SK-N-SH (cell line): ENCODE measurements at regions not wholly inside any gene's neighbourhood (a gene's known extent, or its start where the extent isn't known, plus 50 kb on each side); places are given as distances from the start of the nearest gene placed in this dataset.

Experiments
- CTCF ChIA-PET: fragments of 300-600, 350-600 bp; formaldehyde crosslinking; extraction: SDS; loops from one replicate; lab custom pipeline; 2021; lab: Yijun Ruan, JAX
- POLR2A ChIA-PET: fragments of 350-600 bp; sonication (Branson Sonifier 250); formaldehyde crosslinking; extraction: SDS; loops from one replicate; lab custom pipeline; 2020; ENCODE audit warnings: antibody characterized with exemption, inconsistent platforms; lab: Yijun Ruan, JAX
- DNase-seq: peaks from one replicate; pipeline ENCODE4 v3.0.0; 2012
- H2AFZ ChIP-seq: fragments of 200-600 bp; sonication (generic); 2 replicates; pipeline ENCODE4 v1.8.1; 2016; ENCODE audit warnings: antibody characterized with exemption, mild to moderate bottlenecking, low read depth
- H3F3A ChIP-seq: fragments of 200-600 bp; sonication (generic); replicated peaks from 2 replicates; pipeline ENCODE3; 2016; ENCODE audit warnings: antibody characterized with exemption, mild to moderate bottlenecking; ENCODE audit not compliant: insufficient read depth
- H3K27ac ChIP-seq, 2 experiments: fragments of 200-500 bp in 1 of 2; fragments of 200-600 bp in 1 of 2; sonication (Bioruptor generic) in 1 of 2; sonication (generic), shearing (Covaris generic) in 1 of 2; 2 replicates each; pipeline versions ENCODE4 v1.5.1 to v1.6.1; 2014 to 2016; ENCODE audit warnings: low read depth in 2 of 2, inconsistent platforms in 1 of 2, low read length in 1 of 2, mild to moderate bottlenecking in 1 of 2, mixed read lengths in 1 of 2
- H3K27me3 ChIP-seq: fragments of 200-600 bp; sonication (generic), shearing (Covaris generic); 2 replicates; pipeline ENCODE4 v1.6.1; 2016; ENCODE audit warnings: mixed run types; ENCODE audit not compliant: insufficient read depth
- H3K36me3 ChIP-seq, 2 experiments: fragments of 200-500 bp in 1 of 2; fragments of 200-600 bp in 1 of 2; sonication (Bioruptor generic) in 1 of 2; sonication (generic) in 1 of 2; replicated peaks in 1 of 2; 2 replicates each; pipeline versions ENCODE3 to v1.5.1; 2014 to 2016; ENCODE audit warnings: low read length in 1 of 2, mild to moderate bottlenecking in 1 of 2; ENCODE audit not compliant: insufficient read depth in 2 of 2, control insufficient read depth in 1 of 2
- H3K4me1 ChIP-seq, 2 experiments: fragments of 200-500 bp in 1 of 2; fragments of 200-600 bp in 1 of 2; sonication (Bioruptor generic) in 1 of 2; sonication (generic), shearing (Covaris generic) in 1 of 2; 2 replicates each; pipeline versions ENCODE4 v1.5.1 to v1.6.1; 2014 to 2016; ENCODE audit warnings: low read depth in 1 of 2, low read length in 1 of 2, mixed run types in 1 of 2; ENCODE audit not compliant: insufficient read depth in 2 of 2, control insufficient read depth in 1 of 2
- H3K4me2 ChIP-seq: fragments of 200-600 bp; sonication (generic), shearing (Covaris generic); 2 replicates; pipeline ENCODE4 v1.6.1; 2017; ENCODE audit warnings: mixed run types
- H3K4me3 ChIP-seq, 2 experiments: fragments of 200-500 bp in 1 of 2; fragments of 200-600 bp in 1 of 2; sonication (Bioruptor generic) in 1 of 2; sonication (generic), shearing (Covaris generic) in 1 of 2; 2 replicates each; pipeline versions ENCODE4 v1.5.1 to v1.8.1; 2014 to 2016; ENCODE audit warnings: low read depth in 2 of 2, inconsistent platforms in 1 of 2, low read length in 1 of 2, mild to moderate bottlenecking in 1 of 2, mixed read lengths in 1 of 2, moderate library complexity in 1 of 2
- H3K79me2 ChIP-seq: fragments of 200-600 bp; sonication (generic); 2 replicates; pipeline ENCODE4 v1.8.1; 2017; ENCODE audit warnings: mild to moderate bottlenecking; ENCODE audit not compliant: insufficient read depth
- H3K9ac ChIP-seq: fragments of 200-600 bp; sonication (generic); 2 replicates; pipeline ENCODE4 v1.6.1; 2017; ENCODE audit warnings: mixed run types
- H3K9me2 ChIP-seq: fragments of 200-600 bp; sonication (generic); 2 replicates; pipeline ENCODE4 v1.6.1; 2017; ENCODE audit warnings: mixed run types
- H3K9me3 ChIP-seq: fragments of 200-600 bp; sonication (generic); 2 replicates; pipeline ENCODE4 v1.6.1; 2017; ENCODE audit warnings: mixed run types, mild to moderate bottlenecking, moderate library complexity
- H4K20me1 ChIP-seq: fragments of 200-600 bp; sonication (generic); 2 replicates; pipeline ENCODE4 v1.6.1; 2017; ENCODE audit warnings: mild to moderate bottlenecking, mixed run types; ENCODE audit not compliant: insufficient read depth
- CHD2 ChIP-seq: fragments of 150-350 bp; IDR thresholded peaks from 2 replicates; pipeline ENCODE4 v1.6.1; 2018; ENCODE audit warnings: low read length; ENCODE audit not compliant: partially characterized antibody
- ELF1 ChIP-seq: IDR thresholded peaks from 2 replicates; pipeline ENCODE4 v1.4.0; 2012
- EP300 ChIP-seq, 2 experiments: IDR thresholded peaks; 2 replicates each; pipeline versions ENCODE4 v1.4.0 to v1.6.1; 2012; ENCODE audit warnings: borderline replicate concordance in 1 of 2, low read depth in 1 of 2, low read length in 1 of 2
- FOXJ3 ChIP-seq: sonication (generic); formaldehyde crosslinking; IDR thresholded peaks from 2 replicates; pipeline ENCODE4 v1.5.1; 2020; ENCODE audit warnings: mild to moderate bottlenecking, missing genetic modification reagents
- FOXM1 ChIP-seq: IDR thresholded peaks from 2 replicates; pipeline ENCODE4 v1.4.0; 2012; ENCODE audit warnings: low read depth, mild to moderate bottlenecking
- JUND ChIP-seq: IDR thresholded peaks from 2 replicates; pipeline ENCODE4 v1.4.0; 2012
- MEF2A ChIP-seq: IDR thresholded peaks from 2 replicates; pipeline ENCODE4 v1.4.0; 2012; ENCODE audit warnings: low read depth, borderline replicate concordance
- RXRA ChIP-seq: IDR thresholded peaks from 2 replicates; pipeline ENCODE4 v1.4.0; 2012; ENCODE audit warnings: low read depth, mild to moderate bottlenecking, borderline replicate concordance
- SIN3A ChIP-seq: IDR thresholded peaks from 2 replicates; pipeline ENCODE4 v1.6.1; 2012; ENCODE audit warnings: low read depth, mild to moderate bottlenecking, low read length, moderate library complexity, borderline replicate concordance
- SMC3 ChIP-seq: IDR thresholded peaks from 2 replicates; pipeline ENCODE4 v1.6.1; 2012; ENCODE audit warnings: low read depth, low read length, improper control_type of control experiment
- TAF1 ChIP-seq: IDR thresholded peaks from 2 replicates; pipeline ENCODE4 v1.6.1; 2012; ENCODE audit warnings: low read depth, mild to moderate bottlenecking, low read length, moderate library complexity, borderline replicate concordance
- USF1 ChIP-seq: IDR thresholded peaks from 2 replicates; pipeline ENCODE4 v1.4.0; 2012; ENCODE audit warnings: low read depth, borderline replicate concordance
- YY1 ChIP-seq: IDR thresholded peaks from 2 replicates; pipeline ENCODE4 v1.4.0; 2012; ENCODE audit warnings: low read depth, mild to moderate bottlenecking
- WGBS: methylation state at CpG from one replicate; pipeline ENCODE4 v1.1.6; 2017; ENCODE audit warnings: low lambda C conversion rate; 5-methylcytosine and 5-hydroxymethylcytosine counted together
- TF ChIP-seq, protein P1 (sequence below): fragments of 200-600 bp; sonication (generic); IDR thresholded peaks from 2 replicates; pipeline ENCODE4 v1.6.1; 2017; ENCODE audit warnings: antibody characterized with exemption, mild to moderate bottlenecking, moderate library complexity
- TF ChIP-seq, protein P2 (sequence below): IDR thresholded peaks from 2 replicates; pipeline ENCODE4; 2012

DNA sequence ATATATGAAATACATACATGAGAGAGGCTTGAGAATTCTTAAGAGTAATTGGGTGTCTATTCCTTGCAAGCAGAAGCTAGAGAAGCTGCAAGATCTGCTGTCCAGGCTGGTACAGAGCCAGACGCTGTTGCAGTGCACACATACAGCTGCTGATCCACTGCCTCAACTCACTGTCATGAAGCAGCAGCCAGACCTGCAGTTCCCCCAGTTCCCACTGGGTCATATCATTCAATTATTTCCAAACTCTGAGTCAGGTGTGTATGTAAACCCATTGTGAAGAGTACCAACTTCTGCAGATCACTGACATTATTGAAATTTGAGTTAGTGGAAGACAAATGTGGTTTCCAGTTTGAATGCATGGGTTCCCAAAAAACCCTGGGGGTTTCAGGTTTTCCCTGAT, 1212.8 kb upstream of the ADGRL3 start (continued):
- TF ChIP-seq, protein P1, sequence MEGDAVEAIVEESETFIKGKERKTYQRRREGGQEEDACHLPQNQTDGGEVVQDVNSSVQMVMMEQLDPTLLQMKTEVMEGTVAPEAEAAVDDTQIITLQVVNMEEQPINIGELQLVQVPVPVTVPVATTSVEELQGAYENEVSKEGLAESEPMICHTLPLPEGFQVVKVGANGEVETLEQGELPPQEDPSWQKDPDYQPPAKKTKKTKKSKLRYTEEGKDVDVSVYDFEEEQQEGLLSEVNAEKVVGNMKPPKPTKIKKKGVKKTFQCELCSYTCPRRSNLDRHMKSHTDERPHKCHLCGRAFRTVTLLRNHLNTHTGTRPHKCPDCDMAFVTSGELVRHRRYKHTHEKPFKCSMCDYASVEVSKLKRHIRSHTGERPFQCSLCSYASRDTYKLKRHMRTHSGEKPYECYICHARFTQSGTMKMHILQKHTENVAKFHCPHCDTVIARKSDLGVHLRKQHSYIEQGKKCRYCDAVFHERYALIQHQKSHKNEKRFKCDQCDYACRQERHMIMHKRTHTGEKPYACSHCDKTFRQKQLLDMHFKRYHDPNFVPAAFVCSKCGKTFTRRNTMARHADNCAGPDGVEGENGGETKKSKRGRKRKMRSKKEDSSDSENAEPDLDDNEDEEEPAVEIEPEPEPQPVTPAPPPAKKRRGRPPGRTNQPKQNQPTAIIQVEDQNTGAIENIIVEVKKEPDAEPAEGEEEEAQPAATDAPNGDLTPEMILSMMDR = no peak
- no peak for TF ChIP-seq MEF2A
- TF ChIP-seq SMC3 = no peak
- TF ChIP-seq USF1 = no peak
- TF ChIP-seq RXRA = no peak
- no peak for TF ChIP-seq FOXM1
- no peak for TF ChIP-seq ELF1
- no peak for TF ChIP-seq FOXJ3

- Histone ChIP-seq H3K27ac (no peak overlapping the region), H3K27me3 (no peaks in the 10 kb centered on the region), H3K4me3 (no peak overlapping the region), H3K4me2 (no peak overlapping the region), H3K36me3 (no peaks in the 10 kb centered on the region), H2AFZ (no peak overlapping the region), H3K9me3 (no peaks in the 10 kb centered on the region), H3F3A (no peaks in the 10 kb centered on the region), H3K9ac (no peak overlapping the region), H3K4me1 (no peaks in the 10 kb centered on the region), H3K79me2 (no peaks in the 10 kb centered on the region), H3K9me2 (no peaks in the 10 kb centered on the region), H4K20me1 (no peaks in the 10 kb centered on the region)
- ChIA-PET CTCF (interaction anchor here (1.3 kb wide), 1 partner anchor 11 kb away, joined by 3 read pairs; no protein-coding TSS in a partner anchor), POLR2A (no interaction called here)
- TF ChIP-seq FOXM1 (no peak), FOXJ3 (no peak), EP300 (IDR thresholded peaks at IDR 0.05; ENCODE audit: borderline replicate concordance in 1 of 2, low read depth in 1 of 2, low read length in 1 of 2) (no peak), JUND (no peak), YY1 (no peak), TAF1 (no peak), CHD2 (no peak), SIN3A (no peak)
- TF ChIP-seq, protein P2, sequence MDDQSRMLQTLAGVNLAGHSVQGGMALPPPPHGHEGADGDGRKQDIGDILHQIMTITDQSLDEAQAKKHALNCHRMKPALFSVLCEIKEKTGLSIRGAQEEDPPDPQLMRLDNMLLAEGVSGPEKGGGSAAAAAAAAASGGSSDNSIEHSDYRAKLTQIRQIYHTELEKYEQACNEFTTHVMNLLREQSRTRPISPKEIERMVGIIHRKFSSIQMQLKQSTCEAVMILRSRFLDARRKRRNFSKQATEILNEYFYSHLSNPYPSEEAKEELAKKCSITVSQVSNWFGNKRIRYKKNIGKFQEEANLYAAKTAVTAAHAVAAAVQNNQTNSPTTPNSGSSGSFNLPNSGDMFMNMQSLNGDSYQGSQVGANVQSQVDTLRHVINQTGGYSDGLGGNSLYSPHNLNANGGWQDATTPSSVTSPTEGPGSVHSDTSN = no peak
- 0% methylated on average over 1 of the region's 1 CpG for WGBS
- no peak for DNase-seq
These were observed 1206.0 kb upstream of the ADGRL3 start for GRCh38 chr4:59994118-59994517.
